B cell (primary cell): ENCODE measurements at regions not wholly inside any gene's neighbourhood (a gene's known extent, or its start where the extent isn't known, plus 50 kb on each side); places are given as distances from the start of the nearest gene placed in this dataset.

Experiments
- ATAC-seq: fragments of 200-7000 bp; cut with Tn5 transposase; one replicate; pipeline ENCODE4 v1.10.0; 2021; ENCODE audit warnings: low read depth, mild to moderate bottlenecking, moderate number of reproducible peaks, moderate library complexity
- CTCF ChIA-PET: fragments of 350-600 bp; sonication (Branson Sonifier 250); formaldehyde crosslinking; loops from one replicate; lab custom pipeline; 2021; ENCODE audit warnings: antibody characterized with exemption, inconsistent platforms; lab: Charles Lee
- POLR2A ChIA-PET: fragments of 350-600 bp; sonication (Branson Sonifier 250); formaldehyde crosslinking; loops from one replicate; lab custom pipeline; 2021; ENCODE audit warnings: antibody characterized with exemption; lab: Charles Lee
- DNase-seq: peaks from one replicate; pipeline ENCODE4 v3.0.0; 2013
- H2AFZ ChIP-seq: 2 replicates; pipeline ENCODE4 v1.6.1; 2012; ENCODE audit warnings: mild to moderate bottlenecking, low read depth, low read length; ENCODE audit not compliant: insufficient read depth, poor library complexity, severe bottlenecking
- H3K27ac ChIP-seq, 2 donors: 1 replicate in 1 of 2; 2 replicates in 1 of 2; pipeline ENCODE4 v1.5.1; 2012 to 2013; ENCODE audit warnings: low read length in 2 of 2, mild to moderate bottlenecking in 2 of 2, moderate library complexity in 1 of 2
- H3K27me3 ChIP-seq, 4 experiments: fragments of 200-600 bp in 1 of 4; sonication (generic) in 1 of 4; replicated peaks in 1 of 4; 1 replicate in 2 of 4; 2 replicates in 2 of 4; pipeline versions ENCODE4 v1.6.1 to v1.7.0; 2013 to 2016; ENCODE audit warnings: low read length in 3 of 4, mild to moderate bottlenecking in 2 of 4, mixed read lengths in 1 of 4, moderate library complexity in 1 of 4; ENCODE audit not compliant: insufficient read depth in 4 of 4, control insufficient read depth in 3 of 4; ENCODE audit errors: control extremely low read depth in 1 of 4
- H3K36me3 ChIP-seq, 2 experiments: replicated peaks in 1 of 2; 1 replicate in 1 of 2; 2 replicates in 1 of 2; pipeline versions ENCODE4 v1.6.1 to v1.7.1; 2013; ENCODE audit warnings: low read length in 1 of 2; ENCODE audit not compliant: insufficient read depth in 2 of 2, control insufficient read depth in 1 of 2; ENCODE audit errors: control extremely low read depth in 1 of 2, extremely low read depth in 1 of 2
- H3K4me1 ChIP-seq, 2 donors: fragments of 200-600 bp in 1 of 2; sonication (generic) in 1 of 2; 1 replicate in 1 of 2; 2 replicates in 1 of 2; pipeline versions ENCODE4 v1.5.1 to v1.6.1; 2013 to 2017; ENCODE audit warnings: low read length in 2 of 2; ENCODE audit not compliant: control insufficient read depth in 2 of 2, insufficient read depth in 2 of 2
- H3K4me2 ChIP-seq: replicated peaks from 2 replicates; pipeline ENCODE3; 2012; ENCODE audit warnings: mild to moderate bottlenecking, low read depth, low read length; ENCODE audit not compliant: poor library complexity, severe bottlenecking
- H3K4me3 ChIP-seq, 5 experiments: fragments of 200-600 bp in 1 of 5; sonication (generic) in 1 of 5; 1 replicate in 3 of 5; 2 replicates in 2 of 5; pipeline versions ENCODE4 v1.5.1 to v1.7.0; 2011 to 2016; ENCODE audit warnings: low read length in 4 of 5, mild to moderate bottlenecking in 4 of 5, low read depth in 2 of 5, control low read depth in 1 of 5, moderate library complexity in 1 of 5; ENCODE audit not compliant: insufficient read depth in 1 of 5; ENCODE audit errors: control extremely low read depth in 1 of 5, extremely low read depth in 1 of 5
- H3K79me2 ChIP-seq: fragments of 200-600 bp; sonication (generic); one replicate; pipeline ENCODE4 v1.6.0; 2016; ENCODE audit warnings: low read length; ENCODE audit not compliant: control insufficient read depth, insufficient read depth
- H3K9ac ChIP-seq: fragments of 200-600 bp; sonication (generic); 2 replicates; pipeline ENCODE4 v1.6.1; 2017; ENCODE audit warnings: mild to moderate bottlenecking, low read length, moderate library complexity
- H3K9me3 ChIP-seq, 3 donors: one replicate each; pipeline versions ENCODE4 v1.6.1 to v1.7.1; 2013; ENCODE audit warnings: low read length in 2 of 3; ENCODE audit not compliant: control insufficient read depth in 2 of 3, insufficient read depth in 1 of 3; ENCODE audit errors: control extremely low read depth in 1 of 3
- H4K20me1 ChIP-seq: 2 replicates; pipeline ENCODE4 v1.6.0; 2012; ENCODE audit warnings: mild to moderate bottlenecking, low read length; ENCODE audit not compliant: insufficient read depth, control insufficient read depth, poor library complexity, severe bottlenecking
- H3K27ac Mint-ChIP-seq: one replicate; pipeline ENCODE4 v1.8.0; 2021; ENCODE audit warnings: mixed read lengths
- H3K27me3 Mint-ChIP-seq: one replicate; pipeline ENCODE4 v1.8.0; 2021; ENCODE audit warnings: mixed read lengths
- H3K4me1 Mint-ChIP-seq: one replicate; pipeline ENCODE4 v1.8.0; 2021; ENCODE audit warnings: mixed read lengths
- H3K4me3 Mint-ChIP-seq: one replicate; pipeline ENCODE4 v1.8.0; 2021; ENCODE audit warnings: mixed read lengths
- H3K9me3 Mint-ChIP-seq: one replicate; pipeline ENCODE4 v1.8.0; 2022; ENCODE audit warnings: mixed read lengths; ENCODE audit not compliant: insufficient read depth
- EZH2 ChIP-seq: IDR thresholded peaks from 2 replicates; pipeline ENCODE4 v1.6.1; 2012; ENCODE audit warnings: borderline replicate concordance, low read depth, mild to moderate bottlenecking, moderate library complexity, low read length; ENCODE audit not compliant: insufficient read depth, poor library complexity, severe bottlenecking
- WGBS: methylation state at CpG from one replicate; pipeline ENCODE4 v1.1.5; 2013; ENCODE audit warnings: missing lambda C conversion rate; ENCODE audit not compliant: insufficient coverage; 5-methylcytosine and 5-hydroxymethylcytosine counted together
- intact Hi-C: fragments of 100-400 bp; cut with micrococcal nuclease; formaldehyde crosslinking; loops from one replicate; pipeline ENCODE4 v1.10.0; 2022
- TF ChIP-seq, protein P1 (sequence below): fragments of 200-600 bp; IDR thresholded peaks from one replicate; pipeline ENCODE4 v1.8.0; 2022; ENCODE audit warnings: antibody characterized with exemption, mild to moderate bottlenecking

DNA sequence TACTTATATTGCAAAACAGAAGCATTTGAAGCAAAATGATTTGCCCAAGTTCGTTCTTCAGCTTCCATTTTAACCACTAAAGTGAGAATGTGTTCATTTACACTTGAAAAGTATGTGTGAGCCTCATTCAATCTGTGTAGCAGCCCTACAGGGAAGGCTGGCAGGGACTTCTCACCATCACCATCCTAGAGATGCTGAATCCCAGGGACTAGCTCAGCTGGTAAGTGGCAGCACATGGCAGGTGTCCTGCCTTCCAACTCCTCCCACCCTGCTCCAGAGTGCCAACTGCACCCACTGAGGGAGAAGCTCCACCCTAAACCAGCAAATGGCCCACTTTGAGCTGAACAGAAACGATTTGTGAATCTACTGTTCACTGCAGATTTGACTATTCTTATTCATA lies 91.5 kb downstream of the EN1 start:
- Mint-ChIP-seq H3K4me1 (no peaks in the 10 kb centered on the region), H3K27ac (no peak overlapping the region), H3K4me3 (no peak overlapping the region), H3K27me3 (peaks cover 21% of the 10 kb centered on the region), H3K9me3 (no peaks in the 10 kb centered on the region)
- H3K36me3 ChIP-seq: no peaks in the 10 kb centered on the region
- no peak for TF ChIP-seq EZH2
- TF ChIP-seq, protein P1, sequence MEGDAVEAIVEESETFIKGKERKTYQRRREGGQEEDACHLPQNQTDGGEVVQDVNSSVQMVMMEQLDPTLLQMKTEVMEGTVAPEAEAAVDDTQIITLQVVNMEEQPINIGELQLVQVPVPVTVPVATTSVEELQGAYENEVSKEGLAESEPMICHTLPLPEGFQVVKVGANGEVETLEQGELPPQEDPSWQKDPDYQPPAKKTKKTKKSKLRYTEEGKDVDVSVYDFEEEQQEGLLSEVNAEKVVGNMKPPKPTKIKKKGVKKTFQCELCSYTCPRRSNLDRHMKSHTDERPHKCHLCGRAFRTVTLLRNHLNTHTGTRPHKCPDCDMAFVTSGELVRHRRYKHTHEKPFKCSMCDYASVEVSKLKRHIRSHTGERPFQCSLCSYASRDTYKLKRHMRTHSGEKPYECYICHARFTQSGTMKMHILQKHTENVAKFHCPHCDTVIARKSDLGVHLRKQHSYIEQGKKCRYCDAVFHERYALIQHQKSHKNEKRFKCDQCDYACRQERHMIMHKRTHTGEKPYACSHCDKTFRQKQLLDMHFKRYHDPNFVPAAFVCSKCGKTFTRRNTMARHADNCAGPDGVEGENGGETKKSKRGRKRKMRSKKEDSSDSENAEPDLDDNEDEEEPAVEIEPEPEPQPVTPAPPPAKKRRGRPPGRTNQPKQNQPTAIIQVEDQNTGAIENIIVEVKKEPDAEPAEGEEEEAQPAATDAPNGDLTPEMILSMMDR: no peak
- peaks cover 0 to 5% (median 0%) of the 10 kb centered on the region in 3 donors for H3K9me3 ChIP-seq
- intact Hi-C loops: no loop called here
- CTCF ChIA-PET: no interaction called here
- H2AFZ ChIP-seq: no peak overlapping the region
- ATAC-seq: no peak
- H4K20me1 ChIP-seq: no peaks in the 10 kb centered on the region
- DNase-seq: no peak
- H3K4me1 ChIP-seq: no peaks in the 10 kb centered on the region
- no peak overlapping the region for H3K9ac ChIP-seq
- POLR2A ChIA-PET: no interaction called here
- no peak overlapping the region for H3K4me3 ChIP-seq
- peaks cover 0 to 3% (median 0%) of the 10 kb centered on the region in 4 experiments for H3K27me3 ChIP-seq
- no CpG with 5 or more reads among the region's 2 CpGs for WGBS
- no peak overlapping the region for H3K27ac ChIP-seq
- no peaks in the 10 kb centered on the region for H3K79me2 ChIP-seq
- H3K4me2 ChIP-seq: no peak overlapping the region

DNA sequence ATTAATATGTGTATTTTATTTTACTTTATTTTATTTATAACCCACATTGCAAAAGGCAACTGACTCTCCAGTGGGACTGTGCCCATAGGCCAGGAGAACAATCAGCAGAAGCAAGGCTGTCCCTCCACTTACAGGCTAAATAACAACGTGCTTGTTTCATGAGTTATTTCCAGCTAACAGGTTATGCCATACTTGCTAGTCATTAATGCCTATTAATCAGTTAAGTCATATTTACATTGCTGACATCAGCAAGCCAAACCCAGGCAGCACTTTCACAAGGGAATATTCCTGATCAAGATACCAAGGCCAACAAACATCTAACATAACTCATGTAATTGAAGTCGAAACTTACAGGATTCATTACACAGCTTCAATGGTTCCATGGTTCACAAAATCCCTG lies 92.1 kb downstream of the EN1 start:
- Histone ChIP-seq H3K4me3 (no peak overlapping the region), H3K79me2 (no peaks in the 10 kb centered on the region), H4K20me1 (no peaks in the 10 kb centered on the region), H2AFZ (no peak overlapping the region), H3K9ac (no peak overlapping the region), H3K9me3 (peaks cover 0 to 5% (median 0%) of the 10 kb centered on the region in 3 donors), H3K4me2 (no peak overlapping the region), H3K27me3 (peaks cover 0 to 3% (median 0%) of the 10 kb centered on the region in 4 experiments), H3K4me1 (no peaks in the 10 kb centered on the region), H3K36me3 (no peaks in the 10 kb centered on the region), H3K27ac (no peak overlapping the region)
- Mint-ChIP-seq H3K27me3 (peaks cover 21% of the 10 kb centered on the region), H3K4me3 (no peak overlapping the region), H3K4me1 (no peaks in the 10 kb centered on the region), H3K27ac (no peak overlapping the region), H3K9me3 (no peaks in the 10 kb centered on the region)
- ChIA-PET POLR2A (no interaction called here), CTCF (no interaction called here)
- 83% methylated on average over 2 of the region's 2 CpGs for WGBS
- intact Hi-C loops: no loop called here
- ATAC-seq (no peak), DNase-seq (no peak)
- TF ChIP-seq EZH2: no peak
- TF ChIP-seq, protein P1: no peak
